Caco-2 (cell line): ENCODE measurements at regions not wholly inside any gene's neighbourhood (a gene's known extent, or its start where the extent isn't known, plus 50 kb on each side); places are given as distances from the start of the nearest gene placed in this dataset.
A peak's percentile ranks its signal among the peaks of the same experiment; 100 is the strongest.

ENCODE experiments used
- BruUV-seq: library from RNA; stranded (reverse); fragments of 400-500 nt; replicated peaks from 2 replicates; lab custom pipeline; 2021; lab: Mats Ljungman, UMichigan
- CTCF ChIA-PET: fragments of 300-600 bp; sonication (Branson Sonifier 250); formaldehyde crosslinking; loops from one replicate; lab custom pipeline; 2022; ENCODE audit warnings: antibody characterized with exemption; lab: Charles Lee
- POLR2A ChIA-PET: fragments of 300-600 bp; sonication (Branson Sonifier 250); formaldehyde crosslinking; loops from one replicate; lab custom pipeline; 2022; ENCODE audit warnings: antibody characterized with exemption; lab: Charles Lee
- DNase-seq, 2 experiments: peaks; one replicate each; pipeline versions ENCODE4 v3.0.0 to v3.0.0-alpha.2; 2020 to 2022
- H3K27me3 ChIP-seq: replicated peaks from 2 replicates; pipeline ENCODE4 v1.6.0; 2011; ENCODE audit warnings: low read length; ENCODE audit not compliant: control insufficient read depth, insufficient read depth
- H3K36me3 ChIP-seq: 2 replicates; pipeline ENCODE4 v1.5.1; 2011; ENCODE audit warnings: low read length; ENCODE audit not compliant: control insufficient read depth, insufficient read depth
- H3K4me1 ChIP-seq: fragments of 250-450 bp; sonication (Bioruptor Pico); 2 replicates; pipeline ENCODE4 v1.5.1; 2020; ENCODE audit warnings: mild to moderate bottlenecking
- H3K4me3 ChIP-seq: 2 replicates; pipeline ENCODE4 v1.5.1; 2011; ENCODE audit warnings: low read depth, mild to moderate bottlenecking, control low read depth, low read length
- H3K9me3 ChIP-seq: fragments of 250-450 bp; sonication (Bioruptor Pico); 2 replicates; pipeline ENCODE4 v1.5.1; 2020; ENCODE audit warnings: mild to moderate bottlenecking, moderate library complexity
- H3K27ac Mint-ChIP-seq: one replicate; pipeline ENCODE4 v1.8.0; 2022; ENCODE audit warnings: mixed read lengths; ENCODE audit not compliant: unreplicated experiment
- H3K27me3 Mint-ChIP-seq: one replicate; pipeline ENCODE4 v1.8.0; 2022; ENCODE audit warnings: mixed read lengths; ENCODE audit not compliant: insufficient read depth, unreplicated experiment
- H3K36me3 Mint-ChIP-seq: one replicate; pipeline ENCODE4 v1.8.0; 2022; ENCODE audit warnings: mild to moderate bottlenecking, mixed read lengths; ENCODE audit not compliant: insufficient read depth, unreplicated experiment
- H3K4me1 Mint-ChIP-seq: one replicate; pipeline ENCODE4 v1.8.0; 2022; ENCODE audit warnings: low read depth, mixed read lengths; ENCODE audit not compliant: unreplicated experiment
- H3K4me3 Mint-ChIP-seq: one replicate; pipeline ENCODE4 v1.8.0; 2022; ENCODE audit warnings: mild to moderate bottlenecking, moderate library complexity, mixed read lengths; ENCODE audit not compliant: unreplicated experiment
- H3K9me3 Mint-ChIP-seq: one replicate; pipeline ENCODE4 v1.8.0; 2022; ENCODE audit warnings: mixed read lengths; ENCODE audit not compliant: unreplicated experiment
- CTCF ChIP-seq, 2 experiments: fragments of 200-600 bp in 1 of 2; IDR thresholded peaks; 1 replicate in 1 of 2; 2 replicates in 1 of 2; pipeline versions ENCODE4 v1.5.1 to v1.8.0; 2011 to 2022; ENCODE audit warnings: antibody characterized with exemption in 1 of 2, control low read depth in 1 of 2, inconsistent platforms in 1 of 2, low read depth in 1 of 2, low read length in 1 of 2, mild to moderate bottlenecking in 1 of 2, moderate library complexity in 1 of 2; ENCODE audit not compliant: insufficient read depth in 1 of 2, severe bottlenecking in 1 of 2, unreplicated experiment in 1 of 2
- intact Hi-C: fragments of 100-400 bp; cut with micrococcal nuclease; formaldehyde crosslinking; loops from one replicate; pipeline ENCODE4 v1.10.0; 2022; ENCODE audit not compliant: unreplicated experiment

DNA sequence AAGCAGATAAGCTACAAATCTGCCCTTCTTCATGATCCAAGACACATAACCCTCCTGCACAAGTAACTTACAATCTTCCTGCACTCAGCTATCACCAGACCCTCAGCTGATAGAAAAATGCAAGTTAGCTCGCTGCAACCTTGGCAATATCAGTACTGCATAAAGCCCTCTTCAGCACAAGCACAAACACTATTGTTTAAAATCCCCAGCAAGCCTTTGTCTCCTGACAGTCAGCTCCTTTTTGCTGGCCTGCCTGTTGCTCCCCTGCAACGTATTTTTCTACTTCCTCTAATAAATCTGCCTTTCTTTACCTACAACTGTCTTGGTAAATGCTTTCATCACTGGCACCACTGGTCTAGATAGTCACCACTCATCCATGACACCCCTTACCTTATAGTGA is 59.8 kb downstream of the BAMBI start:
- H3K4me1 Mint-ChIP-seq: no peaks in the 10 kb centered on the region
- Histone ChIP-seq H3K9me3 (0 out of 2 replicates have a peak, but pooled peaks cover 3% of the 10 kb centered on the region), H3K36me3 (no peaks in the 10 kb centered on the region), H3K4me1 (peaks cover 15% of the 10 kb centered on the region), H3K27me3 (no peaks in the 10 kb centered on the region), H3K4me3 (no peak overlapping the region)
- no peak for TF ChIP-seq CTCF (IDR thresholded peaks at IDR 0.05; ENCODE audit: insufficient read depth in 1 of 2, low read depth in 1 of 2, low read length in 1 of 2, severe bottlenecking in 1 of 2, unreplicated experiment in 1 of 2)
- no peaks in the 10 kb centered on the region for H3K36me3 Mint-ChIP-seq
- H3K27ac Mint-ChIP-seq: no peak overlapping the region
- H3K9me3 Mint-ChIP-seq: peaks cover 18% of the 10 kb centered on the region
- POLR2A ChIA-PET: no interaction called here
- CTCF ChIA-PET: no interaction called here
- no TSS peak for BruUV-seq
- intact Hi-C loops: no loop called here
- no peak overlapping the region for H3K4me3 Mint-ChIP-seq
- DNase-seq: no peak
- H3K27me3 Mint-ChIP-seq: no peaks in the 10 kb centered on the region

DNA sequence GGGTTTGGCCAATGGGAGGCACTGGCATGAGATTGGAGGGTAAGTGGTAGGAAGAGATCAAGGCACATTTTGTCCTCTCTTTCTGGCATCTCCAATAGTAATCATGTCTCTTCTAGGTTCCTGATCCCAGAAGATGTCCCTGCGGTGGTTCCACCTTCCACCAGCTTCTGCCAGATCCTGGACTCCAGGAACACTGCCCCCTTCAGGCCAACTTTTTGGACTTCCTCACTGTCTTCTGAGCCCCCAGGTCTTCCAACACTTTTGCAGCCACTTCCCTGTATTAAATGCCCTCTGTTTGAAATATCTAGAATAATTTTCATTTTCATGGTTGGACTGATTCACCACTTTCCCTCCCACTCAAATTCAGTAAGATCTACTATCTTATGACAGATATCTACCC is 60.9 kb downstream of the BAMBI start:
- no peaks in the 10 kb centered on the region for H3K27me3 Mint-ChIP-seq
- H3K36me3 Mint-ChIP-seq: no peaks in the 10 kb centered on the region
- H3K4me1 Mint-ChIP-seq: peaks cover under 1% of the 10 kb centered on the region
- H3K9me3 Mint-ChIP-seq: peaks cover 8% of the 10 kb centered on the region
- peak; percentile 1 to 22 for TF ChIP-seq CTCF (IDR thresholded peaks at IDR 0.05; ENCODE audit: insufficient read depth in 1 of 2, low read depth in 1 of 2, low read length in 1 of 2, severe bottlenecking in 1 of 2, unreplicated experiment in 1 of 2)
- Histone ChIP-seq H3K4me3 (no peak overlapping the region), H3K4me1 (peaks cover 15% of the 10 kb centered on the region), H3K9me3 (0 out of 2 replicates have a peak, but pooled peaks cover 3% of the 10 kb centered on the region), H3K27me3 (no peaks in the 10 kb centered on the region), H3K36me3 (no peaks in the 10 kb centered on the region)
- ChIA-PET POLR2A (no interaction called here), CTCF (no interaction called here)
- no TSS peak for BruUV-seq
- intact Hi-C loops: no loop called here
- DNase-seq: peak in 1 of 2 experiments; percentile 29
- H3K4me3 Mint-ChIP-seq: no peak overlapping the region
- no peak overlapping the region for H3K27ac Mint-ChIP-seq

- BruUV-seq: no TSS peak
- Histone ChIP-seq H3K27me3 (no peaks in the 10 kb centered on the region), H3K4me1 (peaks cover 12% of the 10 kb centered on the region), H3K4me3 (no peak overlapping the region), H3K9me3 (peaks cover 8% of the 10 kb centered on the region; the same call in 1 of the 2 replicates), H3K36me3 (no peaks in the 10 kb centered on the region)
- TF ChIP-seq CTCF (IDR thresholded peaks at IDR 0.05; ENCODE audit: insufficient read depth in 1 of 2, low read depth in 1 of 2, low read length in 1 of 2, severe bottlenecking in 1 of 2, unreplicated experiment in 1 of 2): no peak
- POLR2A ChIA-PET: no interaction called here
- peaks cover 9% of the 10 kb centered on the region for H3K9me3 Mint-ChIP-seq
- intact Hi-C loops: no loop called here
- H3K4me1 Mint-ChIP-seq: peaks cover 16% of the 10 kb centered on the region
- CTCF ChIA-PET: no interaction called here
- H3K27ac Mint-ChIP-seq: no peak overlapping the region
- DNase-seq: peak; percentile 25 to 50
- H3K36me3 Mint-ChIP-seq: no peaks in the 10 kb centered on the region
- no peak overlapping the region for H3K4me3 Mint-ChIP-seq
- H3K27me3 Mint-ChIP-seq: no peaks in the 10 kb centered on the region
Observed at GRCh38 chr10:28743576-28743975, 66.3 kb downstream of the BAMBI start.
